Liver (tissue), 3 donors: ENCODE measurements at regions not wholly inside any gene's neighbourhood (a gene's known extent, or its start where the extent isn't known, plus 50 kb on each side); places are given as distances from the start of the nearest gene placed in this dataset.

ENCODE experiments used
- CTCF ChIP-seq: fragments of 150-350 bp; IDR thresholded peaks from 2 replicates; pipeline ENCODE4 v1.5.1; 2017; ENCODE audit warnings: improper control_type of control experiment, low read depth, low read length; ENCODE audit not compliant: missing input control
- FOXA1 ChIP-seq: IDR thresholded peaks from 2 replicates; pipeline ENCODE4 v1.6.1; 2016; ENCODE audit warnings: antibody characterized with exemption
- GABPA ChIP-seq, 2 donors: IDR thresholded peaks in 1 of 2; conservative IDR thresholded peaks in 1 of 2; 2 replicates each; pipeline ENCODE4 v1.6.1; 2016; ENCODE audit warnings: antibody characterized with exemption in 2 of 2, mild to moderate bottlenecking in 1 of 2, moderate library complexity in 1 of 2
- JUND ChIP-seq, 2 donors: IDR thresholded peaks; 2 replicates each; pipeline ENCODE4 v1.6.1; 2016; ENCODE audit warnings: antibody characterized with exemption in 2 of 2
- REST ChIP-seq: IDR thresholded peaks from 2 replicates; pipeline ENCODE4 v1.6.1; 2016; ENCODE audit warnings: antibody characterized with exemption, mild to moderate bottlenecking
- SP1 ChIP-seq: IDR thresholded peaks from 2 replicates; pipeline ENCODE4 v1.6.1; 2018; ENCODE audit warnings: antibody characterized with exemption, mild to moderate bottlenecking
- TF ChIP-seq, protein P1 (sequence below): IDR thresholded peaks from 2 replicates; pipeline ENCODE4 v1.6.1; 2016; ENCODE audit warnings: antibody characterized with exemption
- donor health status: healthy.
- donor health status: healthy.

DNA sequence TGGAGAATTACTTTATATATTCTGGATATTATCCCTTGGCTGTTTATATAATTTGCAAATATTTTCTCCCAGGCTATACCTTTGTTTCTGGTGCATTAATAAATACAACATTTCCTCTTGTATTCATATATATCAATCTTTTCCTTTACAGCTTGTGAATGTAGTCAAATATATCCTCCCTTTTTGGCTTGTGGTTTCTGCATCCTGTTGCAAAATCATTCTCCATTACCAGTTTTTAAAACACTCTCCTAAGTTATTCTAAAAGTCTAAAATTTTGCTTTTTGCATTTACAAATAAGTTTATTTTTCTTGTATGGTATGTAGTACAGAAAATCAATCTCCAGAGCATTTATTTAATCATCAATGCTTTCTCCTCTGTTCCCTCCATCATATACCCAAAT, 909.4 kb downstream of the ADGRL2 start:
- TF ChIP-seq CTCF (no peak), JUND (IDR thresholded peaks at IDR 0.05) (no peak), GABPA (IDR thresholded peaks at IDR 0.05 in 1 of 2, conservative IDR thresholded peaks at IDR 0.05 in 1 of 2) (no peak), REST (no peak), FOXA1 (no peak), SP1 (no peak)
- TF ChIP-seq, protein P1, sequence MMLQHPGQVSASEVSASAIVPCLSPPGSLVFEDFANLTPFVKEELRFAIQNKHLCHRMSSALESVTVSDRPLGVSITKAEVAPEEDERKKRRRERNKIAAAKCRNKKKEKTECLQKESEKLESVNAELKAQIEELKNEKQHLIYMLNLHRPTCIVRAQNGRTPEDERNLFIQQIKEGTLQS = no peak
